HepG2 (cell line): ENCODE measurements at regions not wholly inside any gene's neighbourhood (a gene's known extent, or its start where the extent isn't known, plus 50 kb on each side); places are given as distances from the start of the nearest gene placed in this dataset.

Experiments
- ATAC-seq: fragments of 200-7000 bp; cut with Tn5 transposase; 3 replicates; pipeline ENCODE4 v1.9.1; 2020; ENCODE audit warnings: mild to moderate bottlenecking, moderate library complexity
- BruUV-seq: library from RNA; stranded (reverse); fragments of 400-500 nt; replicated peaks from 2 replicates; lab custom pipeline; 2021; lab: Mats Ljungman, UMichigan
- CTCF ChIA-PET: fragments of 300-600 bp; formaldehyde crosslinking; extraction: SDS; loops from one replicate; lab custom pipeline; 2021; ENCODE audit warnings: low total read pairs, inconsistent platforms, low intra/inter-chr PET ratio; lab: Yijun Ruan, JAX
- POLR2A ChIA-PET: fragments of 350-600 bp; sonication (Branson Sonifier 250); formaldehyde crosslinking; loops from one replicate; lab custom pipeline; 2020; ENCODE audit warnings: antibody characterized with exemption, inconsistent platforms; lab: Yijun Ruan, JAX
- DNase-seq: peaks from one replicate; pipeline ENCODE4 v3.0.0-alpha.2; 2015; ENCODE audit warnings: low spot score
- FAIRE-seq: peaks from 3 replicates; lab custom pipeline; 2011; peaks lifted over from hg19 to GRCh38; lab: Jason Lieb, UNC
- H2AFZ ChIP-seq: one replicate; pipeline ENCODE4 v1.6.1; 2011; ENCODE audit warnings: low read length, inconsistent platforms
- H3K27ac ChIP-seq: fragments of 300-600 bp; 3 replicates; pipeline ENCODE4 v1.8.0; 2011; ENCODE audit warnings: mixed run types, mild to moderate bottlenecking, mixed read lengths, low read length, inconsistent platforms; ENCODE audit not compliant: insufficient read depth; ENCODE audit errors: extremely low read length
- H3K27me3 ChIP-seq, 2 experiments: fragments of 200-600 bp in 1 of 2; 2 replicates in 1 of 2; 3 replicates in 1 of 2; pipeline versions ENCODE4 v1.6.0 to v1.8.0; 2011; ENCODE audit warnings: low read length in 2 of 2, mild to moderate bottlenecking in 2 of 2, moderate library complexity in 2 of 2, inconsistent platforms in 1 of 2; ENCODE audit not compliant: insufficient read depth in 2 of 2, control insufficient read depth in 1 of 2
- H3K36me3 ChIP-seq, 2 experiments: fragments of 200-600 bp in 1 of 2; replicated peaks in 1 of 2; 2 replicates in 1 of 2; 3 replicates in 1 of 2; pipeline versions ENCODE4 v1.5.1 to v1.8.0; 2011; ENCODE audit warnings: low read length in 2 of 2, inconsistent platforms in 1 of 2; ENCODE audit not compliant: insufficient read depth in 2 of 2, control insufficient read depth in 1 of 2
- H3K4me1 ChIP-seq: 2 replicates; pipeline ENCODE4 v1.5.1; 2012; ENCODE audit warnings: low read length, inconsistent platforms; ENCODE audit not compliant: insufficient read depth
- H3K4me2 ChIP-seq: 2 replicates; pipeline ENCODE4 v1.6.0; 2011; ENCODE audit warnings: low read depth, low read length, inconsistent platforms
- H3K4me3 ChIP-seq, 3 experiments: fragments of 200-600 bp in 1 of 3; sonication (generic), shearing (Covaris generic) in 1 of 3; replicated peaks in 1 of 3; 2 replicates each; pipeline ENCODE4 v1.5.1; 2011 to 2016; ENCODE audit warnings: low read length in 3 of 3, inconsistent platforms in 2 of 3, low read depth in 2 of 3, mild to moderate bottlenecking in 2 of 3, control low read depth in 1 of 3, mixed read lengths in 1 of 3; ENCODE audit not compliant: insufficient read depth in 1 of 3
- H3K79me2 ChIP-seq: one replicate; pipeline ENCODE4 v1.6.1; 2011; ENCODE audit warnings: low read length, inconsistent platforms; ENCODE audit not compliant: insufficient read depth
- H3K9ac ChIP-seq: 2 replicates; pipeline ENCODE4 v1.6.0; 2011; ENCODE audit warnings: mild to moderate bottlenecking, low read depth, low read length, inconsistent platforms; ENCODE audit not compliant: insufficient read depth
- H3K9me3 ChIP-seq: 2 replicates; pipeline ENCODE4 v1.5.1; 2012; ENCODE audit warnings: mild to moderate bottlenecking, low read length
- H4K20me1 ChIP-seq: 2 replicates; pipeline ENCODE4 v1.6.0; 2011; ENCODE audit warnings: inconsistent platforms, mild to moderate bottlenecking, low read length, moderate library complexity; ENCODE audit not compliant: insufficient read depth
- CENPX ChIP-seq: sonication (generic); formaldehyde crosslinking; IDR thresholded peaks from 2 replicates; pipeline ENCODE4 v1.9.0; 2021; ENCODE audit warnings: mild to moderate bottlenecking, missing genetic modification reagents, moderate library complexity
- CSRNP2 ChIP-seq: sonication (generic); formaldehyde crosslinking; conservative IDR thresholded peaks from 2 replicates; pipeline ENCODE4 v1.8.0; 2022; ENCODE audit warnings: low read depth, missing genetic modification reagents
- ETV6 ChIP-seq: sonication (generic); formaldehyde crosslinking; conservative IDR thresholded peaks from 2 replicates; pipeline ENCODE4 v1.4.0; 2020; ENCODE audit warnings: missing genetic modification reagents
- EZH2 ChIP-seq: conservative IDR thresholded peaks from 2 replicates; pipeline ENCODE4 v1.6.1; 2012; ENCODE audit warnings: mild to moderate bottlenecking, low read depth, low read length, moderate library complexity
- PHB2 ChIP-seq: fragments of 450-650 bp; IDR thresholded peaks from 2 replicates; pipeline ENCODE4 v1.6.1; 2018; ENCODE audit not compliant: partially characterized antibody
- PITX1 ChIP-seq: sonication (generic); formaldehyde crosslinking; IDR thresholded peaks from 2 replicates; pipeline ENCODE4 v1.5.1; 2020; ENCODE audit warnings: mild to moderate bottlenecking, missing genetic modification reagents
- REPIN1 ChIP-seq: sonication (generic); formaldehyde crosslinking; IDR thresholded peaks from 2 replicates; pipeline ENCODE4 v1.8.0; 2022; ENCODE audit warnings: missing genetic modification reagents, low read depth, mild to moderate bottlenecking, borderline replicate concordance
- XRCC5 ChIP-seq: fragments of 200-400 bp; formaldehyde crosslinking; optimal IDR thresholded peaks from 2 replicates; pipeline ENCODE3; 2017; ENCODE audit warnings: mild to moderate bottlenecking, low read length
- ZNF713 ChIP-seq: sonication (generic); formaldehyde crosslinking; IDR thresholded peaks from 2 replicates; pipeline ENCODE4 v1.4.0; 2020; ENCODE audit warnings: mild to moderate bottlenecking, missing genetic modification reagents
- WGBS: methylation state at CpG from one replicate; pipeline ENCODE4 v1.1.6; 2017; ENCODE audit warnings: low lambda C conversion rate; 5-methylcytosine and 5-hydroxymethylcytosine counted together
- in situ Hi-C: cut with HindIII; loops from 2 replicates; pipeline ENCODE4 v1.10.0; 2017; ENCODE audit warnings: low pct_unique_long_range_greater_than_20kb; ENCODE audit not compliant: extremely low pct_ligation_motif_present
- intact Hi-C: fragments of 100-400 bp; cut with micrococcal nuclease; formaldehyde crosslinking; loops from one replicate; pipeline ENCODE4 v1.10.0; 2022; ENCODE audit not compliant: unreplicated experiment
- TF ChIP-seq, protein P1 (sequence below): sonication (generic); formaldehyde crosslinking; IDR thresholded peaks from 2 replicates; pipeline ENCODE4 v1.5.0; 2020; ENCODE audit warnings: mild to moderate bottlenecking, missing genetic modification reagents
- TF ChIP-seq, protein P2 (sequence below): sonication (generic); formaldehyde crosslinking; IDR thresholded peaks from 2 replicates; pipeline ENCODE4 v1.5.0; 2020; ENCODE audit warnings: missing genetic modification reagents

- Histone ChIP-seq H3K4me2 (no peak overlapping the region), H3K27me3 (no peaks in the 10 kb centered on the region), H3K9me3 (no peaks in the 10 kb centered on the region), H4K20me1 (no peaks in the 10 kb centered on the region), H2AFZ (no peak overlapping the region), H3K36me3 (no peaks in the 10 kb centered on the region), H3K79me2 (no peaks in the 10 kb centered on the region), H3K27ac (no peak overlapping the region), H3K4me3 (no peak overlapping the region), H3K9ac (no peak overlapping the region), H3K4me1 (no peaks in the 10 kb centered on the region)
- ChIA-PET CTCF (no interaction called here), POLR2A (no interaction called here)
- DNase-seq, result no peak
- WGBS, result 45% methylated on average over 2 of the region's 2 CpGs
- no peak for ATAC-seq
- intact Hi-C loops, result no loop called here
- no peak for TF ChIP-seq CENPX (CRISPR knock-in tag)
- TF ChIP-seq PHB2, result no peak
- TF ChIP-seq XRCC5, result no peak
- TF ChIP-seq, protein P1, sequence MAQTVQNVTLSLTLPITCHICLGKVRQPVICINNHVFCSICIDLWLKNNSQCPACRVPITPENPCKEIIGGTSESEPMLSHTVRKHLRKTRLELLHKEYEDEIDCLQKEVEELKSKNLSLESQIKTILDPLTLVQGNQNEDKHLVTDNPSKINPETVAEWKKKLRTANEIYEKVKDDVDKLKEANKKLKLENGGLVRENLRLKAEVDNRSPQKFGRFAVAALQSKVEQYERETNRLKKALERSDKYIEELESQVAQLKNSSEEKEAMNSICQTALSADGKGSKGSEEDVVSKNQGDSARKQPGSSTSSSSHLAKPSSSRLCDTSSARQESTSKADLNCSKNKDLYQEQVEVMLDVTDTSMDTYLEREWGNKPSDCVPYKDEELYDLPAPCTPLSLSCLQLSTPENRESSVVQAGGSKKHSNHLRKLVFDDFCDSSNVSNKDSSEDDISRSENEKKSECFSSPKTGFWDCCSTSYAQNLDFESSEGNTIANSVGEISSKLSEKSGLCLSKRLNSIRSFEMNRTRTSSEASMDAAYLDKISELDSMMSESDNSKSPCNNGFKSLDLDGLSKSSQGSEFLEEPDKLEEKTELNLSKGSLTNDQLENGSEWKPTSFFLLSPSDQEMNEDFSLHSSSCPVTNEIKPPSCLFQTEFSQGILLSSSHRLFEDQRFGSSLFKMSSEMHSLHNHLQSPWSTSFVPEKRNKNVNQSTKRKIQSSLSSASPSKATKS (CRISPR knock-in tag), result no peak
- TF ChIP-seq ZNF713 (CRISPR knock-in tag), result no peak
- no peak for TF ChIP-seq ETV6 (CRISPR knock-in tag)
- TF ChIP-seq CSRNP2, result no peak
- TF ChIP-seq PITX1 (CRISPR knock-in tag), result no peak
- no peak for TF ChIP-seq REPIN1 (CRISPR knock-in tag)
- TF ChIP-seq EZH2, result no peak
- TF ChIP-seq, protein P2, sequence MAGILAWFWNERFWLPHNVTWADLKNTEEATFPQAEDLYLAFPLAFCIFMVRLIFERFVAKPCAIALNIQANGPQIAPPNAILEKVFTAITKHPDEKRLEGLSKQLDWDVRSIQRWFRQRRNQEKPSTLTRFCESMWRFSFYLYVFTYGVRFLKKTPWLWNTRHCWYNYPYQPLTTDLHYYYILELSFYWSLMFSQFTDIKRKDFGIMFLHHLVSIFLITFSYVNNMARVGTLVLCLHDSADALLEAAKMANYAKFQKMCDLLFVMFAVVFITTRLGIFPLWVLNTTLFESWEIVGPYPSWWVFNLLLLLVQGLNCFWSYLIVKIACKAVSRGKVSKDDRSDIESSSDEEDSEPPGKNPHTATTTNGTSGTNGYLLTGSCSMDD (CRISPR knock-in tag), result no peak
- in situ Hi-C loops, result no loop called here
- no TSS peak for BruUV-seq
- no peak for FAIRE-seq
Measured at GRCh38 chr4:138055890-138056289, 186.3 kb downstream of the SLC7A11 start.
